GM12878 (cell line): ENCODE measurements at regions not wholly inside any gene's neighbourhood (a gene's known extent, or its start where the extent isn't known, plus 50 kb on each side); places are given as distances from the start of the nearest gene placed in this dataset.

ENCODE experiments used
- ATAC-seq: fragments of 200-7000 bp; cut with Tn5 transposase; 3 replicates; pipeline ENCODE4 v1.9.1; 2020; ENCODE audit warnings: mild to moderate bottlenecking, moderate library complexity
- BruUV-seq: library from RNA; stranded (reverse); fragments of 400-500 nt; replicated peaks from 2 replicates; lab custom pipeline; 2021; lab: Mats Ljungman, UMichigan
- CTCF ChIA-PET: fragments of 300-600 bp; sonication (Branson Sonifier 250); formaldehyde crosslinking; extraction: SDS; loops from one replicate; lab custom pipeline; 2021; ENCODE audit warnings: inconsistent platforms; lab: Yijun Ruan, JAX
- POLR2A ChIA-PET: fragments of 350-600 bp; formaldehyde crosslinking; extraction: SDS; loops from one replicate; lab custom pipeline; 2021; ENCODE audit warnings: inconsistent platforms; lab: Charles Lee
- RAD21 ChIA-PET: fragments of 300-600 bp; sonication (Branson Sonifier 250); formaldehyde crosslinking; loops from one replicate; lab custom pipeline; 2023; ENCODE audit warnings: antibody characterized with exemption; ENCODE audit not compliant: unreplicated experiment; lab: Charles Lee
- SMC1A ChIA-PET: fragments of 300-600 bp; sonication (Branson Sonifier 250); formaldehyde crosslinking; loops from one replicate; lab custom pipeline; 2023; ENCODE audit not compliant: unreplicated experiment, uncharacterized antibody; lab: Charles Lee
- DNase-seq: peaks from one replicate; pipeline ENCODE4 v3.0.0-alpha.2; 2011; ENCODE audit warnings: low read depth, low spot score
- FAIRE-seq: peaks from 3 replicates; lab custom pipeline; 2011; peaks lifted over from hg19 to GRCh38; lab: Jason Lieb, UNC
- H2AFZ ChIP-seq: 2 replicates; pipeline ENCODE4 v1.6.0; 2011; ENCODE audit warnings: low read depth, low read length, control low read depth; ENCODE audit not compliant: control insufficient read depth
- H3K27ac ChIP-seq: 2 replicates; pipeline ENCODE4 v1.5.1; 2011; ENCODE audit warnings: control low read depth; ENCODE audit not compliant: control insufficient read depth, insufficient read depth
- H3K27me3 ChIP-seq, 2 experiments: replicated peaks in 1 of 2; 2 replicates each; pipeline versions ENCODE4 v1.6.0 to v1.6.1; 2011; ENCODE audit warnings: low read length in 1 of 2; ENCODE audit not compliant: control insufficient read depth in 2 of 2, insufficient read depth in 2 of 2
- H3K36me3 ChIP-seq, 2 experiments: 2 replicates each; pipeline ENCODE4 v1.5.1; 2011; ENCODE audit warnings: low read length in 1 of 2; ENCODE audit not compliant: control insufficient read depth in 2 of 2, insufficient read depth in 2 of 2
- H3K4me1 ChIP-seq: 2 replicates; pipeline ENCODE4 v1.6.1; 2011; ENCODE audit warnings: mild to moderate bottlenecking, low read length, moderate library complexity, mixed read lengths; ENCODE audit not compliant: control insufficient read depth, insufficient read depth
- H3K4me2 ChIP-seq: 2 replicates; pipeline ENCODE4 v1.6.0; 2011; ENCODE audit warnings: control low read depth; ENCODE audit not compliant: control insufficient read depth, insufficient read depth
- H3K4me3 ChIP-seq: fragments of 200-600 bp; sonication (generic); 2 replicates; pipeline ENCODE4 v1.5.1; 2016
- H3K79me2 ChIP-seq: 2 replicates; pipeline ENCODE4 v1.6.0; 2011; ENCODE audit warnings: low read length; ENCODE audit not compliant: control insufficient read depth, insufficient read depth
- H3K9ac ChIP-seq: 2 replicates; pipeline ENCODE4 v1.8.0; 2011; ENCODE audit warnings: low read length, control low read depth, mixed read lengths; ENCODE audit not compliant: control insufficient read depth, insufficient read depth
- H3K9me3 ChIP-seq: replicated peaks from 3 replicates; pipeline ENCODE4 v1.5.1; 2011; ENCODE audit warnings: mild to moderate bottlenecking, low read length; ENCODE audit not compliant: control insufficient read depth, insufficient read depth
- H4K20me1 ChIP-seq: 2 replicates; pipeline ENCODE4 v1.6.0; 2011; ENCODE audit not compliant: control insufficient read depth, insufficient read depth
- BCL11A ChIP-seq: IDR thresholded peaks from 2 replicates; pipeline ENCODE4 v1.6.1; 2011; ENCODE audit warnings: low read depth, low read length
- CHD2 ChIP-seq: IDR thresholded peaks from 2 replicates; pipeline ENCODE4 v1.6.1; 2011; ENCODE audit warnings: low read depth, low read length, improper control_type of control experiment, borderline replicate concordance
- CREB1 ChIP-seq: IDR thresholded peaks from 2 replicates; pipeline ENCODE4 v1.6.1; 2012; ENCODE audit warnings: low read depth, mild to moderate bottlenecking, inconsistent platforms
- CUX1 ChIP-seq: IDR thresholded peaks from 2 replicates; pipeline ENCODE4 v1.6.1; 2012; ENCODE audit warnings: improper control_type of control experiment, low read depth, low read length; ENCODE audit not compliant: insufficient replicate concordance
- EZH2 ChIP-seq: IDR thresholded peaks from 2 replicates; pipeline ENCODE4 v1.6.1; 2012; ENCODE audit warnings: low read depth, mild to moderate bottlenecking, control low read depth, inconsistent platforms, low read length, borderline replicate concordance; ENCODE audit not compliant: control insufficient read depth
- FOS ChIP-seq: IDR thresholded peaks from 3 replicates; pipeline ENCODE4 v1.6.1; 2011; ENCODE audit warnings: borderline replicate concordance; ENCODE audit not compliant: insufficient read length; ENCODE audit errors: extremely low read depth
- KAT2A ChIP-seq: conservative IDR thresholded peaks from 2 replicates; pipeline ENCODE4 v1.6.1; 2011; ENCODE audit warnings: low read depth, low read length; ENCODE audit not compliant: control insufficient read depth
- NFYB ChIP-seq: IDR thresholded peaks from 2 replicates; pipeline ENCODE4 v1.6.1; 2011; ENCODE audit warnings: low read depth, mild to moderate bottlenecking, low read length, improper control_type of control experiment, moderate library complexity; ENCODE audit not compliant: insufficient read depth
- NKRF ChIP-seq: fragments of 450-650 bp; conservative IDR thresholded peaks from 2 replicates; pipeline ENCODE4 v1.6.1; 2017; ENCODE audit warnings: mild to moderate bottlenecking, moderate library complexity
- RAD51 ChIP-seq: fragments of 450-650 bp; IDR thresholded peaks from 2 replicates; pipeline ENCODE4 v1.6.1; 2016; ENCODE audit warnings: moderate library complexity, mild to moderate bottlenecking, inconsistent platforms
- RBBP5 ChIP-seq: fragments of 200-600 bp; sonication (generic); conservative IDR thresholded peaks from 2 replicates; pipeline ENCODE4 v1.6.1; 2016
- SMAD5 ChIP-seq: IDR thresholded peaks from 2 replicates; pipeline ENCODE4 v1.6.1; 2016; ENCODE audit warnings: antibody characterized with exemption, low read depth
- SREBF1 ChIP-seq: IDR thresholded peaks from 2 replicates; pipeline ENCODE4 v1.6.1; 2012; ENCODE audit warnings: mild to moderate bottlenecking, low read length
- WGBS: methylation state at CpG from one replicate; pipeline ENCODE4 v1.1.6; 2016; ENCODE audit warnings: low lambda C conversion rate; ENCODE audit not compliant: insufficient replicate concordance, insufficient coverage; ENCODE audit errors: missing lambda C conversion rate; 5-methylcytosine and 5-hydroxymethylcytosine counted together
- in situ Hi-C: fragments of 300-500 bp; cut with MboI; formaldehyde crosslinking; loops from 9 replicates; pipeline ENCODE4 v1.14.3; 2018; ENCODE audit warnings: mixed read lengths
- intact Hi-C: fragments of 100-400 bp; cut with micrococcal nuclease; formaldehyde crosslinking; loops from one replicate; pipeline ENCODE4 v1.14.2; 2022; ENCODE audit not compliant: unreplicated experiment

GRCh38 chr9:38280251-38280800 is 112.2 kb upstream of the ALDH1B1 start:
- in situ Hi-C loops = no loop called here
- H3K9ac ChIP-seq = no peak overlapping the region
- ChIA-PET SMC1A (interaction anchor here (1.0 to 1.1 kb wide), 2 partner anchors 14 to 40 kb away, joined by 3 read pairs; no protein-coding TSS in a partner anchor), CTCF (no interaction called here), RAD21 (no interaction called here), POLR2A (interaction anchor here (0.7 kb wide), 1 partner anchor 817 kb away, joined by 4 read pairs; no protein-coding TSS in a partner anchor)
- no peaks in the 10 kb centered on the region for H3K4me1 ChIP-seq
- no peaks in the 10 kb centered on the region for H3K79me2 ChIP-seq
- H3K9me3 ChIP-seq = no peaks in the 10 kb centered on the region
- H4K20me1 ChIP-seq = no peaks in the 10 kb centered on the region
- H3K4me3 ChIP-seq = no peak overlapping the region
- 36% methylated on average over 6 of the region's 6 CpGs for WGBS
- H3K36me3 ChIP-seq = no peaks in the 10 kb centered on the region
- H3K27ac ChIP-seq = no peak overlapping the region
- TF ChIP-seq RAD51 (no peak), SMAD5 (no peak), FOS (no peak), NFYB (no peak), NKRF (no peak), CUX1 (no peak), CREB1 (no peak), RBBP5 (no peak), CHD2 (no peak), EZH2 (no peak), BCL11A (no peak), SREBF1 (no peak), KAT2A (no peak)
- ATAC-seq (no peak), DNase-seq (no peak), FAIRE-seq (no peak)
- H2AFZ ChIP-seq = no peak overlapping the region
- H3K4me2 ChIP-seq = no peak overlapping the region
- no TSS peak for BruUV-seq
- intact Hi-C loops = no loop called here
- H3K27me3 ChIP-seq = peaks cover 0 to 4% of the 10 kb centered on the region in 2 experiments; a peak in 2 of 4 replicates
